HG02571 (cell line): ENCODE measurements at regions not wholly inside any gene's neighbourhood (a gene's known extent, or its start where the extent isn't known, plus 50 kb on each side); places are given as distances from the start of the nearest gene placed in this dataset.

Source experiments
- ATAC-seq: cut with Tn5 transposase; IDR thresholded peaks from one replicate; pipeline ENCODE4 v1.9.1; 2021; ENCODE audit warnings: mild to moderate bottlenecking, moderate library complexity; ENCODE audit not compliant: unreplicated experiment

- ATAC-seq, result no peak
Measured at GRCh38 chr12:63266988-63267387, 116.0 kb upstream of the AVPR1A start.

- no peak for ATAC-seq
Measured at GRCh38 chr12:63264629-63265028, 113.6 kb upstream of the AVPR1A start.

- ATAC-seq, result no peak
Measured at GRCh38 chr12:63250486-63250885, 99.5 kb upstream of the AVPR1A start.

GRCh38 chr12:63238892-63239291, 87.9 kb upstream of the AVPR1A start:
- ATAC-seq, result no peak

- no peak for ATAC-seq
Measured at GRCh38 chr12:63232896-63233295, 81.9 kb upstream of the AVPR1A start.

GRCh38 chr12:63228853-63229252, 77.9 kb upstream of the AVPR1A start:
- ATAC-seq, result no peak

- ATAC-seq, result no peak
Measured at GRCh38 chr12:63226792-63227463, 75.9 kb upstream of the AVPR1A start.

GRCh38 chr12:63224396-63224795, 73.4 kb upstream of the AVPR1A start:
- no peak for ATAC-seq

GRCh38 chr12:63223128-63223527, 72.1 kb upstream of the AVPR1A start:
- ATAC-seq, result no peak

GRCh38 chr12:63222582-63222981, 71.6 kb upstream of the AVPR1A start:
- no peak for ATAC-seq

- no peak for ATAC-seq
Measured at GRCh38 chr12:63220921-63221320, 69.9 kb upstream of the AVPR1A start.

GRCh38 chr12:63212316-63212715, 61.3 kb upstream of the AVPR1A start:
- ATAC-seq, result no peak

GRCh38 chr12:63208956-63209355, 58.0 kb upstream of the AVPR1A start:
- ATAC-seq, result no peak

GRCh38 chr12:63206909-63207308, 55.9 kb upstream of the AVPR1A start:
- ATAC-seq, result no peak

GRCh38 chr12:63206494-63206893, 55.5 kb upstream of the AVPR1A start:
- no peak for ATAC-seq
